ENCODE measurements at regions not wholly inside any gene's neighbourhood (a gene's known extent, or its start where the extent isn't known, plus 50 kb on each side); places are given as distances from the start of the nearest gene placed in this dataset.

DNA sequence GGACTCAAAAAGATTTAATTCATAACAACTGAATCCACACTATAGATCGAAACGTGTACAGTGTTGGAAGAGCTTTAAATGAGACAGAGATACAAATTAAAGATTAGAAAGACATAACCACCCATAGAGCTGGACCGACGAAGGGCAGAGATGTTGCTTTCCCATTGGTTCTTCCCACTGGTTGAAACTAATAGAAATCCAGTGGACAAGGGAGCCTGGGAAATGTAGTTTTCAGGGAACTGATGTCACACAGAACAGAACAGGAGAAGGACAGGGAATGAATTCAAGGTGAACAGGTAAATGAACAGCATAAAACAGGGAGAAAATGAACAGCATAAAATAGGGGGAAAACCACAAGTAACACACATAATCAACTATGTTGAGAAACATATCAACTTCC, 328.7 kb downstream of the ZNF621 start:
- TF ChIP-seq, protein P1, sequence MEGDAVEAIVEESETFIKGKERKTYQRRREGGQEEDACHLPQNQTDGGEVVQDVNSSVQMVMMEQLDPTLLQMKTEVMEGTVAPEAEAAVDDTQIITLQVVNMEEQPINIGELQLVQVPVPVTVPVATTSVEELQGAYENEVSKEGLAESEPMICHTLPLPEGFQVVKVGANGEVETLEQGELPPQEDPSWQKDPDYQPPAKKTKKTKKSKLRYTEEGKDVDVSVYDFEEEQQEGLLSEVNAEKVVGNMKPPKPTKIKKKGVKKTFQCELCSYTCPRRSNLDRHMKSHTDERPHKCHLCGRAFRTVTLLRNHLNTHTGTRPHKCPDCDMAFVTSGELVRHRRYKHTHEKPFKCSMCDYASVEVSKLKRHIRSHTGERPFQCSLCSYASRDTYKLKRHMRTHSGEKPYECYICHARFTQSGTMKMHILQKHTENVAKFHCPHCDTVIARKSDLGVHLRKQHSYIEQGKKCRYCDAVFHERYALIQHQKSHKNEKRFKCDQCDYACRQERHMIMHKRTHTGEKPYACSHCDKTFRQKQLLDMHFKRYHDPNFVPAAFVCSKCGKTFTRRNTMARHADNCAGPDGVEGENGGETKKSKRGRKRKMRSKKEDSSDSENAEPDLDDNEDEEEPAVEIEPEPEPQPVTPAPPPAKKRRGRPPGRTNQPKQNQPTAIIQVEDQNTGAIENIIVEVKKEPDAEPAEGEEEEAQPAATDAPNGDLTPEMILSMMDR (IDR thresholded peaks at IDR 0.05), result no peak
- TF ChIP-seq ZFX (IDR thresholded peaks at IDR 0.05; ENCODE audit: borderline replicate concordance), result no peak
- H3K27ac ChIP-seq, result no peak overlapping the region

DNA sequence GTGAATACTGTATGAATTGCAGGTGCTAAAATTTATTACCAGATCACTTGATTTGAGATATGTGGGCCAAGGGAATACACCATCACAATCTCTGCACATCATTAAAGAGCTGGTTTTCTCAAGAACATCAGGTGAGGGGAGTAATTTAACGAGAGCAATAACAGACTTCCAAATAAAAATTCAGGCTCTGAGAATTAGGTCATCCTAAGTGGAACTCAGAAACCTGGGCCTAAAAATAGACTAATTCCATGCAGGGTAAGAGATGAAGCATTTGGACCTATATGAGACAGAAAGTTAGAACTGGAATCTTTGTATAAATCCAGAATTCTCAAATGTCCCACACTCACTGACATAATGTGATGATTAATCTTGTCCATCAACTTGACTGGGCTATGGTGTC, 331.1 kb downstream of the ZNF621 start:
- no peak for TF ChIP-seq ZFX (IDR thresholded peaks at IDR 0.05; ENCODE audit: borderline replicate concordance)
- TF ChIP-seq, protein P1 (IDR thresholded peaks at IDR 0.05), result no peak
- no peak overlapping the region for H3K27ac ChIP-seq

GRCh38 chr3:40858364-40859115, 333.8 kb downstream of the ZNF621 start:
- no peak for TF ChIP-seq ZFX (IDR thresholded peaks at IDR 0.05; ENCODE audit: borderline replicate concordance)
- TF ChIP-seq, protein P1 (IDR thresholded peaks at IDR 0.05), result no peak
- no peak overlapping the region for H3K27ac ChIP-seq

DNA sequence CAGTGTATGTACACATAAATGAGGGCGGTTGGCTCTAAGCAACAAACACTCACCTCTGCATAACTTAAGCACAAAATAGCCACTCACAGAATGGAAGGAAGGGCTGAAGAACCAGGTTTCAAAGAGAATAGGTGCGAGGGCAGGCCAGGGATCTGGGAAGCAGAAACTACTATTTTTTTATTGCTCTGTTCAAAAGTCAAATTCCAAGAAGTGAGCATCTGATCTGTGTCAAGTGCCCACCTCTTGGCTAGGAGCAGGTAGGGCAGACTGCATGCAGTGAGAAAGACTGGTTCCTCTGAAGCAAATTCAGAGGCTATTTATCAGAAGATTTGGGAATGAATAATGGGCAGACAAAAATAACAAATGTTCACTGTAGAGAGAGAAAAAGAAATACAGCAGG, 336.4 kb upstream of the CTNNB1 start:
- H3K27ac ChIP-seq, result no peak overlapping the region
- no peak for TF ChIP-seq ZFX (IDR thresholded peaks at IDR 0.05; ENCODE audit: borderline replicate concordance)
- TF ChIP-seq, protein P1 (IDR thresholded peaks at IDR 0.05), result no peak

GRCh38 chr3:40864146-40864782, 335.0 kb upstream of the CTNNB1 start:
- no peak for TF ChIP-seq ZFX (IDR thresholded peaks at IDR 0.05; ENCODE audit: borderline replicate concordance)
- TF ChIP-seq, protein P1 (IDR thresholded peaks at IDR 0.05), result no peak

GRCh38 chr3:40864915-40865314, 334.4 kb upstream of the CTNNB1 start:
- TF ChIP-seq ZFX (IDR thresholded peaks at IDR 0.05; ENCODE audit: borderline replicate concordance), result no peak
- TF ChIP-seq, protein P1 (IDR thresholded peaks at IDR 0.05), result no peak

More at GRCh38 chr3:40864146-40864782, 335.0 kb upstream of the CTNNB1 start:
- no peak overlapping the region for H3K27ac ChIP-seq

GRCh38 chr3:40867797-40868196, 331.5 kb upstream of the CTNNB1 start:
- no peak for TF ChIP-seq ZFX (IDR thresholded peaks at IDR 0.05; ENCODE audit: borderline replicate concordance)
- TF ChIP-seq, protein P1 (IDR thresholded peaks at IDR 0.05), result no peak
- H3K27ac ChIP-seq, result no peak overlapping the region

More at GRCh38 chr3:40864915-40865314, 334.4 kb upstream of the CTNNB1 start:
- H3K27ac ChIP-seq, result no peak overlapping the region
